Lung (tissue), 11 donors: ENCODE measurements at regions not wholly inside any gene's neighbourhood (a gene's known extent, or its start where the extent isn't known, plus 50 kb on each side); places are given as distances from the start of the nearest gene placed in this dataset.

Source experiments
- ATAC-seq: fragments of 200-7000 bp; cut with Tn5 transposase; one replicate; pipeline ENCODE4 v1.9.1; 2020; ENCODE audit warnings: moderate number of reproducible peaks; ENCODE audit not compliant: insufficient read depth, low FRiP score
- DNase-seq, 3 donors: peaks; one replicate each; pipeline ENCODE4 v3.0.0-alpha.2; 2013 to 2017
- H3K27ac ChIP-seq, 2 donors: one replicate each; pipeline ENCODE4 v1.5.1; 2013; ENCODE audit warnings: mild to moderate bottlenecking in 2 of 2, moderate library complexity in 2 of 2, control low read depth in 1 of 2, inconsistent platforms in 1 of 2, low read depth in 1 of 2, low read length in 1 of 2
- H3K27me3 ChIP-seq, 3 donors: one replicate each; pipeline ENCODE4 v1.5.1; 2013; ENCODE audit warnings: low read length in 2 of 3; ENCODE audit not compliant: control insufficient read depth in 3 of 3, insufficient read depth in 3 of 3
- H3K36me3 ChIP-seq, 4 donors: one replicate each; pipeline ENCODE4 v1.5.1; 2013; ENCODE audit warnings: low read length in 4 of 4, mild to moderate bottlenecking in 1 of 4, moderate library complexity in 1 of 4; ENCODE audit not compliant: control insufficient read depth in 4 of 4, insufficient read depth in 4 of 4
- H3K4me1 ChIP-seq, 5 donors: one replicate each; pipeline ENCODE4 v1.5.1; 2013; ENCODE audit warnings: low read length in 5 of 5, mild to moderate bottlenecking in 2 of 5, moderate library complexity in 1 of 5; ENCODE audit not compliant: control insufficient read depth in 5 of 5, insufficient read depth in 5 of 5
- H3K4me3 ChIP-seq: one replicate; pipeline ENCODE4 v1.5.1; 2013; ENCODE audit warnings: mild to moderate bottlenecking, control low read depth, moderate library complexity
- H3K9ac ChIP-seq, 2 donors: one replicate each; pipeline ENCODE4 v1.5.1; 2013; ENCODE audit warnings: low read length in 2 of 2, control low read depth in 1 of 2; ENCODE audit not compliant: insufficient read depth in 1 of 2
- H3K9me3 ChIP-seq, 4 donors: one replicate each; pipeline ENCODE4 v1.5.1; 2013; ENCODE audit warnings: low read length in 3 of 4, mild to moderate bottlenecking in 1 of 4, moderate library complexity in 1 of 4; ENCODE audit not compliant: control insufficient read depth in 4 of 4, insufficient read depth in 3 of 4
- WGBS, 2 donors: extraction: QIAGEN DNeasy Blood & Tissue Kit; methylation state at CpG; one replicate each; pipeline ENCODE4 v1.1.7; 2013; 5-methylcytosine and 5-hydroxymethylcytosine counted together
- TF ChIP-seq, protein P1 (sequence below): IDR thresholded peaks from 2 replicates; pipeline ENCODE4 v1.5.1; 2012; ENCODE audit warnings: mild to moderate bottlenecking; ENCODE audit errors: control extremely low read depth, extremely low read depth
- donor health status: control.
- donor health status: control.
- donor health status: Bipolar disorder and iron deficiency.
- donor health status: healthy.
- donor health status: DM: yes; HTN: yes; CAD: no.

DNA sequence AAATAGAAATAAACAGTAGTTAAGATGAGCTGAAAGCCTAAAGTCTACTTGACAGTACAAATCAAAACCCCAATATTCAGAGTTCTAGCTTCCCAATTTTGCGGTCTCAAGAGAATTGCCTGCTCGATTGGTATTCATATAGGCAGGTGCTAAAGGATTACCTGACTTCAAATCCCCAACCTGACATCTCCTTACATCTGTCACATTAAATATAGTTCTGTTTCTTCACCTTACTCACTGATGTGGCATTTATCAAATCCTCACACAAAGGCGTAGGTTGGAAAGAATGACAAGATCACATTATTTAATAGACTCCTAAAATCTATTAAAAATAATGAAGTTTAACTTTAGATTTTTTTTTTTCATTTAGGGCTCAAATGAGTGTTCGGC, 72.8 kb upstream of the ANKH start:
- Histone ChIP-seq H3K36me3 (no peaks in the 10 kb centered on the region), H3K9me3 (no peaks in the 10 kb centered on the region), H3K27me3 (no peaks in the 10 kb centered on the region), H3K4me3 (no peak overlapping the region), H3K27ac (no peak overlapping the region), H3K4me1 (no peaks in the 10 kb centered on the region), H3K9ac (no peak overlapping the region)
- ATAC-seq (no peak), DNase-seq (no peak)
- WGBS, 2 donors = 93 to 98% methylated on average over 4 of the region's 4 CpGs
- TF ChIP-seq, protein P1, sequence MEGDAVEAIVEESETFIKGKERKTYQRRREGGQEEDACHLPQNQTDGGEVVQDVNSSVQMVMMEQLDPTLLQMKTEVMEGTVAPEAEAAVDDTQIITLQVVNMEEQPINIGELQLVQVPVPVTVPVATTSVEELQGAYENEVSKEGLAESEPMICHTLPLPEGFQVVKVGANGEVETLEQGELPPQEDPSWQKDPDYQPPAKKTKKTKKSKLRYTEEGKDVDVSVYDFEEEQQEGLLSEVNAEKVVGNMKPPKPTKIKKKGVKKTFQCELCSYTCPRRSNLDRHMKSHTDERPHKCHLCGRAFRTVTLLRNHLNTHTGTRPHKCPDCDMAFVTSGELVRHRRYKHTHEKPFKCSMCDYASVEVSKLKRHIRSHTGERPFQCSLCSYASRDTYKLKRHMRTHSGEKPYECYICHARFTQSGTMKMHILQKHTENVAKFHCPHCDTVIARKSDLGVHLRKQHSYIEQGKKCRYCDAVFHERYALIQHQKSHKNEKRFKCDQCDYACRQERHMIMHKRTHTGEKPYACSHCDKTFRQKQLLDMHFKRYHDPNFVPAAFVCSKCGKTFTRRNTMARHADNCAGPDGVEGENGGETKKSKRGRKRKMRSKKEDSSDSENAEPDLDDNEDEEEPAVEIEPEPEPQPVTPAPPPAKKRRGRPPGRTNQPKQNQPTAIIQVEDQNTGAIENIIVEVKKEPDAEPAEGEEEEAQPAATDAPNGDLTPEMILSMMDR = no peak

DNA sequence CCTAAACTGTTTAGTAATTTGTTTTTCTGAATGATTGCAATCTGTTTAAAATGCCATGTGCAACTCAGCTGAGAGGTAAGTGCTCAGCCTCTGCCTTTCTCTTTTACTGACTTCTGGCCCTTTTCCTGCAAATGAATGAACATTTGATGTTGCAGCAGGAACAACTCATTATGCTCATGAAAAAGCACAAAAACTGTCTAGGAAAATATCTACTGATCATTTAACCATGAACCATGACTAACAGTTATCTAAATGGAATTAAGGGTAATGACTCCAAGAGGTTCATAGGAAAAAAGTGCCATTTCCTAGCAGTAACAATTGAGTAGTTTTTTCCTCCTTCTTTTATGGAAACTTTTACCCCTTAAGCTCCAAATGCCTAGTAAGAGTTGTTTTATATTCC, 70.6 kb upstream of the ANKH start:
- H3K9ac ChIP-seq = no peak overlapping the region
- TF ChIP-seq, protein P1 = no peak
- no peaks in the 10 kb centered on the region for H3K27me3 ChIP-seq
- ATAC-seq (no peak), DNase-seq (no peak)
- no peaks in the 10 kb centered on the region for H3K4me1 ChIP-seq
- H3K4me3 ChIP-seq = no peak overlapping the region
- no peak overlapping the region for H3K27ac ChIP-seq
- no peaks in the 10 kb centered on the region for H3K9me3 ChIP-seq
- no peaks in the 10 kb centered on the region for H3K36me3 ChIP-seq

DNA sequence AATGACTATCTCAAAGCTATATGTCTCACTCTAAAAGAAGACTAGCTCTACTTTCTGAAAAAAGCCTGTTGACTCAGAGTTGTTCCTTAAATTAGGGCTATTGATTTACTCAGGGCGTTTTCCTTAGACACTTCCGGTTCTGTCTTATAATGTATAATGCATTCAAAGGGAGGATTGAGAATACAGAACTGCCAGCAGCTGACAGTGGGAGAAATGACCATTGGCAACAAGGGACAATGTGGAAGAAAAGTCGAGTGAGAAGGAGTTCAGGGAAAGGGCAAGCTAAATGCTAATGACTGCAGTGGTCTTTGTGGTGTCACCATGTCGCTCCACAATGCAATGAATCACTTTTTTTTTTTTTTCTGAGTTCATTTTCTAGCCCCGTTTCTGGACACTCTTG, 65.7 kb upstream of the ANKH start:
- no peak overlapping the region for H3K4me3 ChIP-seq
- ATAC-seq (peak; percentile 32), DNase-seq (peak in 1 of 3 donors; percentile 25)
- H3K27me3 ChIP-seq = no peaks in the 10 kb centered on the region
- no peaks in the 10 kb centered on the region for H3K4me1 ChIP-seq
- no peak overlapping the region for H3K9ac ChIP-seq
- TF ChIP-seq, protein P1 = no peak
- WGBS, 2 donors = 31 to 44% methylated on average over 5 of the region's 5 CpGs
- peak overlapping the region in 1 of 2 donors; percentile 9 for H3K27ac ChIP-seq
- H3K36me3 ChIP-seq = no peaks in the 10 kb centered on the region
- no peaks in the 10 kb centered on the region for H3K9me3 ChIP-seq

DNA sequence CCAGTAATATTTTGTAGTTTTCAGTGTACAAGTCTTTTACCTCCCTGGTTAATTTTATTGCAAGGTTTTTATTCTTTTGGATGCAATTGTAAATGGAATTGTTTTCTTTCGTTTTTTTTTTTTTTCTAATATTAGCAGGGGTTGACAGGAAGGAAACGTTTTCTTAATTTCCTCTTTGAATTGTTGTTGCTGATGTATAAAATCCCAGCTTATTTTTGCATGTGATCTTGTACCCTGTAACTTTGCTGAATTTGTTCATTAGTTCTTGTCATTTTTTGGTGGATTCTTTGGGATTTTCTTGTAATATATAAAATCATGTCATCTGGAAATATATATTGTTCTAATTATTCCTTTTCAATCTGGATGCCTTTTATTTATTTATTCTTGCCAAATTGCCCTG, 65.0 kb upstream of the ANKH start:
- Histone ChIP-seq H3K9me3 (no peaks in the 10 kb centered on the region), H3K4me3 (no peak overlapping the region), H3K9ac (no peak overlapping the region), H3K27ac (peak overlapping the region in 1 of 2 donors; percentile 9), H3K36me3 (no peaks in the 10 kb centered on the region), H3K27me3 (no peaks in the 10 kb centered on the region), H3K4me1 (no peaks in the 10 kb centered on the region)
- no peak for DNase-seq
- WGBS, 2 donors = 25 to 31% methylated on average over 2 of the region's 2 CpGs
- TF ChIP-seq, protein P1 = no peak
- no peak for ATAC-seq
